HG03469 (cell line): ENCODE measurements at regions not wholly inside any gene's neighbourhood (a gene's known extent, or its start where the extent isn't known, plus 50 kb on each side); places are given as distances from the start of the nearest gene placed in this dataset.

ENCODE experiments used
- ATAC-seq: cut with Tn5 transposase; IDR thresholded peaks from one replicate; pipeline ENCODE4 v1.9.1; 2021; ENCODE audit warnings: mild to moderate bottlenecking, moderate library complexity, moderate number of reproducible peaks; ENCODE audit not compliant: unreplicated experiment

DNA sequence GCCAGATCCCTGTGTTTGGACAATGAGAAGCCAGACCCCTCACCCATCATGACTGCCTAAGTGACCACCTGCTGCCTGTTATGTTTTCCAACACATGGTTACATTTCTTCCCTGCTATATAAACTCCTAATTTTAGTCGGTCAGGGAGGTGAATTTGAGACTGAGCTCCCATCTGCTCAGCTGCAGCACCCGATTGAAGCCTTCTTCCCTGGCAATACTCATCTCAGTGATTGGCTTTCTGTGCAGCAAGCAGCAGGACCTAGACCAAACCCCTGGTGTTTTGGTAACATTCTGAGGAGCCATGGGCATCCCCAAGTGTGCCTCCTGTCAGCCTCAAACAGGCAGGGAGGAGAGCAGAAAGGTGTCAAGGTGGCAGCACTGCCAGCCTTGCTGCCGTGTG, 141.2 kb downstream of the CD8B2 start:
- no peak for ATAC-seq

DNA sequence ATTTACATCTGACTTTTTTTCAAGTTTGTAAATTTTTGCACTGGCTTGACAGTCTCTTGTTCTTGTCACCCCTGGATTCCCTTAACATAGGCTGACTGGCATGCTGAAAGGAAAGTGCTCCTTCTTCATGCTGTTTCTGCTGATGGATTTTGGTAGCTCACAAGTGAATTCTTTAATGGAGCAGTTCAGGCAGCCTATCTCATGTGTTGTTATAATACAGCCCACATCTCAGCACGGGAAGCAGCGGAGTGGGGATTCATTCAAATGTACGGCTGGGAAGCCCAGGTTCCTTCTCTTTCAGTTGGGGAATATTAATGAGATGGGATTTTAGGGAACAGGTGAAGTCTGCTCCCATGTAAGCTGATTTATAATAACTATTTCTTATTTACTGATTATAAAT, 142.8 kb downstream of the CD8B2 start:
- no peak for ATAC-seq

GRCh38 chr2:106631281-106631680, 144.1 kb downstream of the CD8B2 start:
- ATAC-seq = no peak

GRCh38 chr2:106638043-106638442, 150.9 kb downstream of the CD8B2 start:
- no peak for ATAC-seq

- ATAC-seq = no peak
Measured at GRCh38 chr2:106638580-106638979, 151.4 kb downstream of the CD8B2 start.

DNA sequence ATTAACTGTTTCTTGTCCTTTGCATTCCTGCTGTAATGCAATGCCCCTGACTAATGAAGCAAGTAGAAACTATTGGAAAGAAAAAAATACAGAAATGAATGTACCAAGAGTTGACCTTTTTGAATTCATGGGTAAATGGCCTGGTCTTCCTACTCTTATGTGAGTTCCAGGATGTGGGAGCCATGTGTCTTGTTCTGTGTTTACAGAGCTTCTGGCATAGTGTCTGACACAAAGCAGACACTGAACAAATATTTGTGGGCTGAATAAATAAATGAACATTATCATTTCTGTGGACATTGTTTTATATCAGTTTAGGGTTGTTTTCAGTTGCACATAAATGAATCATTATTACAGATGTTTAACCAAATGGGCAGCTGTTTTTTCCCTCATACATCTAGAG, 155.5 kb downstream of the CD8B2 start:
- ATAC-seq = no peak

GRCh38 chr2:106644623-106645022, 157.5 kb downstream of the CD8B2 start:
- ATAC-seq = no peak

GRCh38 chr2:106646605-106647004, 159.4 kb downstream of the CD8B2 start:
- ATAC-seq = no peak

DNA sequence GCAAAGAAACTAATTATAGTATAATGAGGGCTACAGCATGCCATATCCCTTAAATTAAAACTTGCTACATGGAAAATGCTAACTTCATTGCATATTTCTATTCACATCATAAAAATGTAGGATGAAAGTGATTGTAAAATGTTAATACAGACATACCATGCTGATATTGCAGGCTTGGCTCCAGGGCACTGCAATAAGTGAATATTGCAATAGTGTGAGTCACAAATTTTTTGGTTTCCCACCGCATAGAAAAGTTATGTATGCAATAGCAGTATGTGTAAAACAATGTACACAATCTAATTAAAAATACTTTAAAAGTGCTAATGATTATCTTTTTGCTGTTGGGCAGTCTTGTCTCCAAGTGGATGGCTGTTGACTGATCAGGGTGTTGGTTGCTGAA, 162.1 kb downstream of the CD8B2 start:
- ATAC-seq = no peak

- no peak for ATAC-seq
Measured at GRCh38 chr2:106653465-106653864, 166.3 kb downstream of the CD8B2 start.

DNA sequence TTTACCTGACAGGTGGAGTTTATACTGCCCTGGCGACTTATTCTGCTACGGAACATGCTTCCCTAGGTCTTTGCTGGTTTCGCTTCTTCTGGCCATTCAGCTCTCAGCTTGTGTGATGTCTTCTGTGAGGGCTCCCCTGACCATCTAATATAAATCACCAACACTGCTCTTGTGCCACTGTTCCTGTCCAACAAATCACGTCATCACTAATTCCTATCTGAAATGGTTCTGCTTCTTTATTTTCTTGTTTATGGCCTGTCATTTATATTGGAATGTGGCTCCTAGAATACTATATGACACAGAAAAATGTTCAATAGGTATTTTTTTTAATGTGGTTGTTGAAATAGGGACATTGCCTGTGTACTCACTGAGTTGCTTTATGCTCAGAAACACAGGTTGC, 171.5 kb downstream of the CD8B2 start:
- ATAC-seq = no peak

- peak; percentile 97 for ATAC-seq
Measured at GRCh38 chr2:106664669-106665068, 177.5 kb downstream of the CD8B2 start.

DNA sequence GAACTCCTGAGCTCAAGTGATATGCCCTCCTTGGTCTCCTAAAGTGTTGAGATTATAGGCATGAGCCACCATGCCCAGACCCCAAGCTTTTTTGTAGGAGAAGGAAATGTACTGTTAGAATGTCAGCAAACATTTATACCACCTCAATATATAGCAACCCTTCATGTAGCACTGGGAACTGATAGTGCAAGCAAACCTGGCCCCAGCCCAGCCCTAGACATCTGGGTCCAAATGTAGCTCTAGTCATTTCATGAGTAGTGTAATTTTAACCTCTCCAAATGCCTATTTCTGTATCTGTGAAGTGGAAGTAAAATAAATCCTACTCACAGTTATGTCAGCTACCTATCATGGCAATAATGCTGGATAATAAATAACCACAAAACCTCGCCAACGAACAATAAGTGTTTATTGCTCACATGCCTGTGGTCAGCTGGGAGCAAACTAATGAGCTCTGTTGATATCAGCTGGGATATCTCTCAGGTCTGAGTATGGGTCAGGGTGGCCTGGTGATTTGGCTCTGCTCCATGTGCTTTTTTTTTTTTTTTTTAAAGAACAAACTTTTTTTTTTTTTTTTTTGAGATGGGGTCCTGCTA, 180.4 kb downstream of the CD8B2 start:
- no peak for ATAC-seq

DNA sequence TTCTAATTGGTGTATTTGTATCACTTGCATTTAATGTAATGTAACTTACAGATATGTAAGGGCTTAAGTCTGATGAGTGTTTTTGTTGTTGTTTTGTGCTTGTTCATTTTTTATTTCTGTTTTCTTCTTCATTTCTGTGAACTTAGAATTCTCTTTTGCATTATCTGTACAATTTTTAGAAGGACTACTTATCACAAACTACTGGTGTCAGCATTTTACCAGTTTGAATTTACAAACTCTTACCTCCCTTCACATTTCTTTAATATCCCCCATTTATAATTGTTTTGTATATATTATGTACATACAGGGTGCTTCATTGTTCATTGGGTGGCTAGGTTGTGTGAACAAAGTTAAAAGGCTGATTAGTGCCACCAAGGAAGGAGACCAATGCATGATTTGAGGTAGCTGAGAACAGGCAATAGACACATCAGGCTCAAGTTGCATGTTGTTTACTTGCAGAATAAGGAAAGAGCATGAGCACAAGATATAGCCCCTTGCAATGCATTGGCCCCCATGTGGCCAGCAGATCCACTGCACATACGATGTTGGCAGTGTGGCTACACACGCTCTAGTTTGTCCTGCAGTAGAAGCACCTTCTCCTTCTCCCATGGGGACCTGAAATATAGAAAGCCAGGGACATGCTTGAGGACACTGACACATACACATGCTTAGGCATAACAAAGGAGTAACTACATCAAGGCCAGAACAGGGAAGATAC, 198.2 kb downstream of the CD8B2 start:
- ATAC-seq = no peak

GRCh38 chr2:106686814-106687213, 199.2 kb downstream of the ST6GAL2 start:
- no peak for ATAC-seq

DNA sequence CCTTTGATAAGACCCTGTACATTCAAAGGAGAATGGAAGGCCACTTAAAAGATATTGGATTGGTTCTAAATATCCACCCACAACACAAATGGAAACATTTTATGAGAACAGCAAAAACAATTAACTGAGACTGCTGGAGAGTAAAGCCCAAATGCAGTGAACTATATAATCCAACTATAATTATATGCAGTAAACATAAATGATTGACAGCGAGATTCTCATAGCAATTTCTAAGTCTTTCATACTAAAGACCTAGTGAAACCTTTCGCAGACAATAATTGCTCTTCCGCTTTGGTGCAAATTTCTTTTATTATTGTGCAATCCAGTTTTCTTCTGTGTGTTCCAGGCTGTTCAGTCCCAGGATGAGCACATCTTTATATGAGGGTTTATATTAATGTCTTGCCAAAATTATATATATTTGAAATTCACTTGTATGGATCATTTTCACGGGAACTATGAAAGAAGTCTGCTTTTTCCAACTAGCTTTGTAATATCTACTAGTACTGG, 190.9 kb downstream of the ST6GAL2 start:
- no peak for ATAC-seq

DNA sequence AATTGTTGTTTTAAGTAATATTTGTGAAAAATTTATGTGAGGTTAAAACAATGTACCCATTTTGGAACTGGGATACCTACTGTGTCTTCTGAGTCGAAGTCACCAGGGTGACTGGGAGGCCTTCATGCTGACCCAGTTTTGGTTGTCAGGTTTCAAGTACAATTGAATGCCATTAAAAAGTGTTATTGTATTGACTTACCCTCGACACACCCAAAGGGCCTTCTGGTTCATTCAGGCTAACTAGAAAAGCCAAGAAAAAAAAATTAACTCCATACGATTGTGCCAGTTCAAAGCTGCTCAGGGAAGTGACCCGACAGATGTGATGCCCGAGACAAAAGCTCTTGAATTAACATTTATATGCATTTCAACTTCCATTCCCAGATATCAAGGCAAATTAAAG, 190.0 kb downstream of the ST6GAL2 start:
- ATAC-seq = no peak

- ATAC-seq = no peak
Measured at GRCh38 chr2:106700616-106701015, 185.4 kb downstream of the ST6GAL2 start.

DNA sequence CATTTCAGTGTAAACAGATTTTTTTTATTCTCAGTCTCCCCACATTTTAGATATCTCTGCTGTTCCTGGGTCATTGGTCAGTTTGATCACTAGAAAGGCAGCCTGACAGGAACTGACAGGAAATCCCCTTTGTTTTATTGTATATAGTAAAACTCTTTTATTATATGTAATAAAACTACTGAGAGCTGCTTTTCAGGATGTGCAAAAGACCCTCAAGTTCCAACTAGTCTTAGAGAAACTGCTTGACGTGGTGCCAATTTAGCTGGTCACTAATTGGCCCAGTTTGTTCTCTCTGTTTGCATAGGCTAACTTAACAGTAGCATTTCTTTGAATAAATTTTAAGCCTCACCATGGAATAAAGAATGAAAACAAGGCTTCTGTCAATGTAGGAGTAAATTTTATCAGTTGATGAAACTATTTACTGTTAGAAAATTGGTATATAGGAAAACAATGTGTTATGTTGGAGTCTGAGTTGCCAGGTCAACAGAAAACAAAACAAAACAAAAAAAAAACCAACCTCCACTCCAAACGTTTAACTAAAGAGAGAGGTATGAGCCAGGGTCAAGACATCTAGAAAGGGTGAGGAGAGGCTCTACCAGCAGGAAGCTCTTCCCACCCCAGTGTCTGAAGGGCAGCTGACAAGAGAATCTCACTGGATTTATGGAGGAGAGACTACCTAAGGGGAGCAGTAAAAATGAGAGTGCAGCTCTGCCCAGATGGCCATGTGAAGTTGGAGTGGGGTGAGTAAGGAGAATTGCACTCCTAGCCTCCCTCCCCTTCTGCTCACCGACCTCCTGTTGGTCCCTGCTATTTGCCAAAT, 184.6 kb downstream of the ST6GAL2 start:
- ATAC-seq = no peak

DNA sequence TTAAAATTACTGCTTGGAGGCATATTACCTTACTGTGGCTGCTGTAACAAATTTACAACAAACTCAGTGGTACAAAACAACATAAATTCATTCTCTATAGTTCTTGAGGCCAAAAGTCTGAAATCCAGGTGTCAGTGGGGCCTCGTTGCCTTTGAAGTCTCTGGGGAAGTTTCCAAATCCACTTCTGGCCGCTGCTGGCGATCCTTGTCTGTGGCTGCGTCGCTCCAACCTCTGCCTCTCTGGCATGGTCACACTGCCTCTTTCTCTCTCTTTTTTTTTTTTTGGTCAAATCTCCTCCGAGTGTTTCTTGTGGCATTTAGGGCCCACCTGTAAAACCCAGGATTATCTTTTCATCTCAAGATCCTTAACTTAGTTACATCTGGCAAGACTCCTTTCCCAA, 182.8 kb downstream of the ST6GAL2 start:
- no peak for ATAC-seq

DNA sequence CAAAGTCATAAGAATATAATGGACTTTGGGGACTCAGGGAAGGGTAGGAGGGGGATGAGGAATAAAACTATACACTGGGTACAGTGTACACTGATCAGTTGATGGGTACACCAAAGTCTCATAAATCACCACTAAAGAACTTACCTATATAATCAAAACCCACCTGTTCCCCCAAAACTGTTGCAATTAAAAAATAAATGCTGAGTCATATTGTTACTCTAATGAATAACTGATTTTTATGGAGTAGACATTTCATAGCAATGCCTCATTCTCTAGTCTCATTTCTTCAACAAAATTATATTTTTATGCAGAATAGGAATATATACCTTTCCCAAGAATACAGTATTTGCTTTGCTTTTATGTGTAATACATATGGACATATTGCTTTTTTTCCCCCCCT, 181.2 kb downstream of the ST6GAL2 start:
- ATAC-seq = no peak

DNA sequence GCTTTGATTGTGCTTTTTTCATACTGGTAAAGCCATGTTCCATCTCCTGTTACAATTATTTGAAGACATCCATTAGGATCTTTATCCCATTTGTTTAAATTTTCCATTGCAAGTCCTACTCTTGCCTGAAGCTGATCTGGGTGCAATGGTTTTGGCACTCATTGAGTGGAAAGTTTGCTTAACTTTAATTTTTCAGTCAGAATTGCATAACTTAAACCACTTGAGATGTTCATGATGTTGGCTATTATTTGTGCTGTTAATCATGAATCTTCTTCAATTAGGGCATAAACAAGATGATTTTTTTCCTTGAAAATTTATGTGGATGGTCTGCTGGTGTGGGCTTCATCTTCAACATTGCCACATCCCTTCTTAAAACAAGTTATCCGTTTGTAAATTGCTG, 180.1 kb downstream of the ST6GAL2 start:
- ATAC-seq = no peak
